ENCODE measurements at regions not wholly inside any gene's neighbourhood (a gene's known extent, or its start where the extent isn't known, plus 50 kb on each side); places are given as distances from the start of the nearest gene placed in this dataset.
A peak's percentile ranks its signal among the peaks of the same experiment; 100 is the strongest.

GRCh38 chr22:23377767-23378166, 197.5 kb downstream of the BCR start:
- H3K27me3 Mint-ChIP-seq (ENCODE audit: insufficient read depth, unreplicated experiment), result peaks cover 59% of the 10 kb centered on the region
- no peak for TF ChIP-seq CTCF (IDR thresholded peaks at IDR 0.05; ENCODE audit: unreplicated experiment)
- POLR2A ChIA-PET, result no interaction called here

GRCh38 chr22:23376256-23376655, 195.9 kb downstream of the BCR start:
- peaks cover 56% of the 10 kb centered on the region for H3K27me3 Mint-ChIP-seq (ENCODE audit: insufficient read depth, unreplicated experiment)
- no peaks in the 10 kb centered on the region for H3K4me1 Mint-ChIP-seq (ENCODE audit: insufficient read depth, unreplicated experiment)
- no peaks in the 10 kb centered on the region for H3K36me3 Mint-ChIP-seq (ENCODE audit: insufficient read depth, unreplicated experiment)
- intact Hi-C loops (cut with micrococcal nuclease), result no loop called here
- ChIA-PET CTCF (interaction anchor here (0.6 to 2.3 kb wide), 4 partner anchors 9 to 482 kb away, joined by 3 to 17 read pairs (median 4); no protein-coding TSS in a partner anchor), POLR2A (no interaction called here)
- peak; percentile 47 for DNase-seq (ENCODE audit: unreplicated experiment)
- H3K9me3 Mint-ChIP-seq (ENCODE audit: unreplicated experiment), result no peaks in the 10 kb centered on the region
- TF ChIP-seq CTCF (IDR thresholded peaks at IDR 0.05; ENCODE audit: unreplicated experiment), result peak; percentile 24
- no peak overlapping the region for H3K4me3 Mint-ChIP-seq (ENCODE audit: unreplicated experiment)
- BruUV-seq (replicated peaks), result no TSS peak
- no peak overlapping the region for H3K27ac Mint-ChIP-seq (ENCODE audit: low read depth, unreplicated experiment)

More at GRCh38 chr22:23377767-23378166, 197.5 kb downstream of the BCR start:
- CTCF ChIA-PET, result interaction anchor here (0.5 to 2.3 kb wide), 3 partner anchors 8 to 976 kb away, joined by 3 to 17 read pairs (median 3); no protein-coding TSS in a partner anchor
- no peaks in the 10 kb centered on the region for H3K4me1 Mint-ChIP-seq (ENCODE audit: insufficient read depth, unreplicated experiment)
- no TSS peak for BruUV-seq (replicated peaks)
- DNase-seq (ENCODE audit: unreplicated experiment), result no peak
- H3K9me3 Mint-ChIP-seq (ENCODE audit: unreplicated experiment), result no peaks in the 10 kb centered on the region
- no peak overlapping the region for H3K27ac Mint-ChIP-seq (ENCODE audit: low read depth, unreplicated experiment)
- H3K36me3 Mint-ChIP-seq (ENCODE audit: insufficient read depth, unreplicated experiment), result no peaks in the 10 kb centered on the region
- no peak overlapping the region for H3K4me3 Mint-ChIP-seq (ENCODE audit: unreplicated experiment)
- intact Hi-C loops (cut with micrococcal nuclease), result no loop called here

- Mint-ChIP-seq H3K4me1 (ENCODE audit: insufficient read depth, unreplicated experiment) (no peaks in the 10 kb centered on the region), H3K9me3 (ENCODE audit: unreplicated experiment) (no peaks in the 10 kb centered on the region), H3K27ac (ENCODE audit: low read depth, unreplicated experiment) (no peak overlapping the region), H3K4me3 (ENCODE audit: unreplicated experiment) (no peak overlapping the region), H3K27me3 (ENCODE audit: insufficient read depth, unreplicated experiment) (peaks cover 54% of the 10 kb centered on the region), H3K36me3 (ENCODE audit: insufficient read depth, unreplicated experiment) (no peaks in the 10 kb centered on the region)
- TF ChIP-seq CTCF (IDR thresholded peaks at IDR 0.05; ENCODE audit: unreplicated experiment), result no peak
- ChIA-PET POLR2A (no interaction called here), CTCF (interaction anchor here (0.6 to 1.0 kb wide), 3 partner anchors 10 to 761 kb away, joined by 3 to 4 read pairs (median 3); no protein-coding TSS in a partner anchor)
- no TSS peak for BruUV-seq (replicated peaks)
- DNase-seq (ENCODE audit: unreplicated experiment), result no peak
- intact Hi-C loops (cut with micrococcal nuclease), result no loop called here
Observed at GRCh38 chr22:23375031-23375827, 194.9 kb downstream of the BCR start.

- CTCF ChIA-PET, result interaction anchor here (0.6 to 1.2 kb wide), 3 partner anchors 9 to 189 kb away, joined by 3 to 4 read pairs (median 3); no protein-coding TSS in a partner anchor
- Mint-ChIP-seq H3K9me3 (ENCODE audit: unreplicated experiment) (no peaks in the 10 kb centered on the region), H3K27ac (ENCODE audit: low read depth, unreplicated experiment) (no peak overlapping the region), H3K36me3 (ENCODE audit: insufficient read depth, unreplicated experiment) (no peaks in the 10 kb centered on the region), H3K27me3 (ENCODE audit: insufficient read depth, unreplicated experiment) (peaks cover 70% of the 10 kb centered on the region), H3K4me3 (ENCODE audit: unreplicated experiment) (no peak overlapping the region), H3K4me1 (ENCODE audit: insufficient read depth, unreplicated experiment) (no peaks in the 10 kb centered on the region)
- no peak for TF ChIP-seq CTCF (IDR thresholded peaks at IDR 0.05; ENCODE audit: unreplicated experiment)
- POLR2A ChIA-PET, result no interaction called here
- BruUV-seq (replicated peaks), result no TSS peak
- no peak for DNase-seq (ENCODE audit: unreplicated experiment)
- intact Hi-C loops (cut with micrococcal nuclease), result no loop called here
Observed at GRCh38 chr22:23373601-23374000, 193.3 kb downstream of the BCR start.

All from MCF 10A (cell line).